Erythroblast (primary cell): ENCODE measurements at regions not wholly inside any gene's neighbourhood (a gene's known extent, or its start where the extent isn't known, plus 50 kb on each side); places are given as distances from the start of the nearest gene placed in this dataset.

ENCODE experiments used
- GATA1 ChIP-seq: IDR thresholded peaks from 2 replicates; pipeline ENCODE4 v1.6.1; 2011; ENCODE audit warnings: low read depth, mild to moderate bottlenecking, control low read depth, low read length, moderate library complexity
- POLR2A ChIP-seq: IDR thresholded peaks from 2 replicates; pipeline ENCODE4 v1.6.1; 2011; ENCODE audit warnings: mild to moderate bottlenecking, low read length

GRCh38 chr6:92647630-92648029 lies 771.7 kb downstream of the EPHA7 start:
- TF ChIP-seq POLR2A = no peak
- no peak for TF ChIP-seq GATA1
